ENCODE measurements at regions not wholly inside any gene's neighbourhood (a gene's known extent, or its start where the extent isn't known, plus 50 kb on each side); places are given as distances from the start of the nearest gene placed in this dataset.

- TF ChIP-seq CTCF (IDR thresholded peaks at IDR 0.05; ENCODE audit: low read length) (no peak), EZH2 (IDR thresholded peaks at IDR 0.05; ENCODE audit: borderline replicate concordance, low read length) (no peak)
These were observed 523.2 kb downstream of the SOX2 start for GRCh38 chr3:182234881-182235280.

All from OCI-LY1 (cell line).